ENCODE measurements at regions not wholly inside any gene's neighbourhood (a gene's known extent, or its start where the extent isn't known, plus 50 kb on each side); places are given as distances from the start of the nearest gene placed in this dataset.

DNA sequence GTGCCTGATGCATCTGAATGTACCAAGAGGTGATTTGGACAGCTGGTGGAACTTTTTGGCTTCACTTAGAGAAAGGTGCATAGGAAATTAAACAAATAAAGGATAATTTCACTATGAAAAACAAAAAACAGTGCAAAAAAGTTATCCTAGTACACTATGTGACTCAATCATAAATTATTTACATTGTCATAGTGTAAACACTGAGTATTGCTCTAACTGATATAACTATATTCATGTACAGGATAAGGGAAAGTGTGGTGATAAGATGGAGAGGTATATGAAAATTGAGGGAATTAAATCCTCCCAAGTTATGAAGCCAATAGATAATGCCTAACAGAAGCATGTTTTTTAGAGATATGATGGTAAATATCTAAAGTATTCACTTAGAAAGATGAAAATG, 50.2 kb upstream of the CPNE4 start:
- H3K9ac ChIP-seq (ENCODE audit: insufficient read depth, low read depth, low read length) = no peak overlapping the region
- ChIA-PET CTCF (ENCODE audit: low intra/inter-chr PET ratio, low total read pairs) (no interaction called here), POLR2A (no interaction called here)
- no peak overlapping the region for H2AFZ ChIP-seq (ENCODE audit: low read length)
- H3K79me2 ChIP-seq (ENCODE audit: insufficient read depth, low read length) = no peaks in the 10 kb centered on the region
- in situ Hi-C loops (cut with HindIII; ENCODE audit: extremely low pct_ligation_motif_present, low pct_unique_long_range_greater_than_20kb) (no loop called here), intact Hi-C loops (cut with micrococcal nuclease; ENCODE audit: unreplicated experiment) (no loop called here)
- BruUV-seq (replicated peaks) = no TSS peak
- FAIRE-seq = no peak
- H3K9me3 ChIP-seq (ENCODE audit: low read length) = no peaks in the 10 kb centered on the region
- no peak overlapping the region for H3K27ac ChIP-seq (ENCODE audit: extremely low read length, insufficient read depth, low read length)
- no peak overlapping the region for H3K4me2 ChIP-seq (ENCODE audit: low read depth, low read length)
- no peaks in the 10 kb centered on the region for H3K36me3 ChIP-seq (replicated peaks in 1 of 2; ENCODE audit: control insufficient read depth in 1 of 2, insufficient read depth in 2 of 2, low read length in 2 of 2)
- ATAC-seq = no peak
- TF ChIP-seq TCF7 (IDR thresholded peaks at IDR 0.05; ENCODE audit: low read depth) = no peak
- TF ChIP-seq NR2C2 (CRISPR knock-in tag; IDR thresholded peaks at IDR 0.05; ENCODE audit: borderline replicate concordance) = no peak
- TF ChIP-seq ZNF292 (CRISPR knock-in tag; IDR thresholded peaks at IDR 0.05; ENCODE audit: borderline replicate concordance, low read depth) = no peak
- no peak for TF ChIP-seq ZNF281 (CRISPR knock-in tag; IDR thresholded peaks at IDR 0.05; ENCODE audit: borderline replicate concordance)
- TF ChIP-seq GLMP (CRISPR knock-in tag; IDR thresholded peaks at IDR 0.05; ENCODE audit: borderline replicate concordance) = no peak
- TF ChIP-seq ZNF280B (CRISPR knock-in tag; IDR thresholded peaks at IDR 0.05; ENCODE audit: borderline replicate concordance) = no peak
- no peaks in the 10 kb centered on the region for H3K27me3 ChIP-seq (ENCODE audit: control insufficient read depth in 1 of 2, insufficient read depth in 2 of 2, low read length in 2 of 2)
- H3K4me3 ChIP-seq (replicated peaks in 1 of 3; ENCODE audit: insufficient read depth in 1 of 3, low read depth in 2 of 3, low read length in 3 of 3) = no peak overlapping the region
- H3K4me1 ChIP-seq (ENCODE audit: insufficient read depth, low read length) = no peaks in the 10 kb centered on the region
- no peaks in the 10 kb centered on the region for H4K20me1 ChIP-seq (ENCODE audit: insufficient read depth, low read length)
- no peak for DNase-seq (ENCODE audit: low spot score)

Measured in HepG2 (cell line).